Inflammatory macrophage (primary cell): ENCODE measurements at regions not wholly inside any gene's neighbourhood (a gene's known extent, or its start where the extent isn't known, plus 50 kb on each side); places are given as distances from the start of the nearest gene placed in this dataset.

Experiments
- DNase-seq, 2 donors: peaks; one replicate each; pipeline ENCODE4 v3.0.0-alpha.2; 2020 to 2022

GRCh38 chr4:133720001-133720400 lies 481.6 kb downstream of the PABPC4L start:
- no peak for DNase-seq

GRCh38 chr4:133719098-133719497 lies 482.5 kb downstream of the PABPC4L start:
- DNase-seq, result no peak

GRCh38 chr4:133714211-133714610 lies 487.4 kb downstream of the PABPC4L start:
- DNase-seq, result no peak

GRCh38 chr4:133713340-133713739 lies 488.2 kb downstream of the PABPC4L start:
- DNase-seq, result no peak

GRCh38 chr4:133711817-133712216 lies 489.8 kb downstream of the PABPC4L start:
- no peak for DNase-seq

GRCh38 chr4:133694416-133694815 lies 507.2 kb downstream of the PABPC4L start:
- DNase-seq, result no peak

GRCh38 chr4:133683967-133684366 lies 517.6 kb downstream of the PABPC4L start:
- DNase-seq, result no peak

- DNase-seq, result no peak
Measured at GRCh38 chr4:133668061-133668851, 519.2 kb downstream of the PCDH10 start.

- DNase-seq, result no peak
Measured at GRCh38 chr4:133647206-133647605, 498.1 kb downstream of the PCDH10 start.

GRCh38 chr4:133641191-133641590 lies 492.1 kb downstream of the PCDH10 start:
- no peak for DNase-seq

- no peak for DNase-seq
Measured at GRCh38 chr4:133638751-133639150, 489.7 kb downstream of the PCDH10 start.

GRCh38 chr4:133637161-133637560 lies 488.1 kb downstream of the PCDH10 start:
- DNase-seq, result no peak

- DNase-seq, result no peak
Measured at GRCh38 chr4:133624744-133625143, 475.6 kb downstream of the PCDH10 start.

- DNase-seq, result no peak
Measured at GRCh38 chr4:133623847-133624246, 474.8 kb downstream of the PCDH10 start.

- no peak for DNase-seq
Measured at GRCh38 chr4:133621628-133622027, 472.5 kb downstream of the PCDH10 start.

- no peak for DNase-seq
Measured at GRCh38 chr4:133620555-133620954, 471.5 kb downstream of the PCDH10 start.

GRCh38 chr4:133618963-133619362 lies 469.9 kb downstream of the PCDH10 start:
- DNase-seq, result no peak

- DNase-seq, result no peak
Measured at GRCh38 chr4:133600008-133600407, 450.9 kb downstream of the PCDH10 start.

- DNase-seq, result no peak
Measured at GRCh38 chr4:133598779-133599178, 449.7 kb downstream of the PCDH10 start.

GRCh38 chr4:133597251-133597650 lies 448.2 kb downstream of the PCDH10 start:
- DNase-seq, result no peak

- DNase-seq, result no peak
Measured at GRCh38 chr4:133596459-133596858, 447.4 kb downstream of the PCDH10 start.

- DNase-seq, result no peak
Measured at GRCh38 chr4:133594390-133595207, 445.5 kb downstream of the PCDH10 start.

- no peak for DNase-seq
Measured at GRCh38 chr4:133593764-133594163, 444.7 kb downstream of the PCDH10 start.

- DNase-seq, result no peak
Measured at GRCh38 chr4:133592591-133592990, 443.5 kb downstream of the PCDH10 start.
